NOMO-1 treated with dmso at 0.1 percent for 144 hours (cell line): ENCODE measurements at regions not wholly inside any gene's neighbourhood (a gene's known extent, or its start where the extent isn't known, plus 50 kb on each side); places are given as distances from the start of the nearest gene placed in this dataset.

ENCODE experiments used
- DNase-seq: peaks from one replicate; lab custom pipeline; 2025; ENCODE audit not compliant: unreplicated experiment; lab: John Stamatoyannopoulos, UW

DNA sequence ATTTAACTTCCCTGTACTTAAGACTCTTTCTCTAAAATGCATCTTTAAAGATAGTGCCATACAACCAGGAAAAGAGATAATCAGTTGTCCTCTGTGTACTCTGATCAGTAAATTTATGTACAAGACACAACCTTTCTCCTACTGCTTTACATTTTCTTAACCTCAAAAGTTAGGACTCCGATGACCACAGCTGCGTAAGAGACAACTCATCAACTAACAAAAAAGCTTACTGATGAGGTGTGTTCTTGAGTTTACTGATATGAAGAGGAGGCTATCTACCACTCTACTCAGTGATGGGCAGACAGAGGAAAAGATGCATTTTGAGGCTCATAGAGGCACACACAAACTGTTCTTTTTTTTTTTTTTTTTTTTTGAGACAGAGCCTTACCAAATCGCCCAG is 71.4 kb upstream of the HIF1A start:
- no peak for DNase-seq

- DNase-seq, result no peak
These were observed 70.1 kb upstream of the HIF1A start for GRCh38 chr14:61625165-61625564.

DNA sequence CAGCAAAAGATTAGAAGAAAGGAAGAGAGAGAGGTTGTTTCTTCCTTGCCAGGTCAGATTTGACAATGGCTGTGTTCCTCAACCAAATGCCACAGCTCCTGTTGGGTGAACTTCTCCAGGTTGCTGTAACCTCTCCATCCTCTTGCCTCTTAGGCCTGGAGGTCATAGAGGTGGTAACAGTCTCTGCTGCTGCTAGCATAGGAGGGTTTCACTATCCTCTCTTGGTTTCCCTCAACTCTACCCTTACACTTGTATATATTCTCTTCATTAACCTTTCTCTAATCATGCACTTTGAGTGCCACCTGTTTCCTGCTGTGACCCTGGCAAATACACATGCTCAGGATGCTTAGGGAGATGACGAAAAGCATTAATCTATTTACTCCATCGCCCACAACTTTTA is 67.7 kb upstream of the HIF1A start:
- DNase-seq, result no peak

- no peak for DNase-seq
These were observed 67.1 kb upstream of the HIF1A start for GRCh38 chr14:61628016-61628725.

- no peak for DNase-seq
These were observed 64.8 kb upstream of the HIF1A start for GRCh38 chr14:61630399-61631044.

DNA sequence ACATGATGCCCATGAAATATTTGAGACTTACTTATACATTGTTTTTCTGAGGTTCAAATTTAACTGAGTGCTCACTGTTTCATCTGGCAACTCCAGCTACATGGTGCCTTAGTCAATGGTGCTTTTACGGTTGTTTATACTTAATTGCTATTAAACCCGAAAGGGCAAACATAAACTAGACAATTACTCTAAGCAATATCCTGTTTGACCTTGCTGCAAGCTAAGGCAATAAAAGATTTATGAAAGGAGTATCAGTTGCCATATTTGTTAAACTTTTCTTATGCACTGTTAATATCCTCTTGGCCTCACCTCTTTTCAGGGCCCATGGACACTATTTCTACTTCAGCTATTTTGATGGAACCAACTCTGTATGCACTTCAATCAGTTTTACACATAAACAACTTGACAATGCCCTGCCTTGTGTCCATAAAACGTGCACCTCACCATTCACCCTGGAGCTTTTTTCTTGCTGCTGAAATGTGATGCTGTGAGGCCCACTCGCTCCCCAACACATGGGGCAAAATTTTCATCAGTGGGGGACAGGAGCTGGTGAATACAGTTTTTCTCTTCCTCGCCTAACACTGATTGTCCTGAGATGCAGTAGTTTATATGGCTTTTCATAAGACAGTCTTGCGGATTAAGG is 64.1 kb upstream of the HIF1A start:
- no peak for DNase-seq

DNA sequence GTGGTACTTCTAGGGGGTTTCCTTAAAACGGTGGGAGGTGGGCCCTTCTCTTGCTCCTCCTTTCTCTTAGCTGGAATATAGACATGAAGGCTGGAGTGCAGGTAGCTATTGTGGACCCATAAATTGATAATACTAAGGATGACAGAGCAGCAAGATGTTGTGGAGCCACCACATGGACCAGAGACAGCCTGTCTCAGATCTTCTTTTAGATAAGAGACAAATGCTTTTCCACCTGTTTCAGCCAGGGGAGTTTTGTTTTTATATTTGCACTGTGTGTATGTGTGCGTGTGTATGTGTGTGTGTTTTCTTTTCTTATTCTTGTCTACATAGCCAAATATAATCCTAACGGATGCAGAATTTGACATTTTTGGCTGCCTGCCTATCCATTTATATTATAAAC is 62.9 kb upstream of the HIF1A start:
- no peak for DNase-seq

- DNase-seq, result no peak
These were observed 62.5 kb upstream of the HIF1A start for GRCh38 chr14:61632807-61633206.

- no peak for DNase-seq
These were observed 59.0 kb upstream of the HIF1A start for GRCh38 chr14:61636291-61636690.

GRCh38 chr14:61636779-61637178 is 58.5 kb upstream of the HIF1A start:
- DNase-seq, result peak; percentile 45

DNA sequence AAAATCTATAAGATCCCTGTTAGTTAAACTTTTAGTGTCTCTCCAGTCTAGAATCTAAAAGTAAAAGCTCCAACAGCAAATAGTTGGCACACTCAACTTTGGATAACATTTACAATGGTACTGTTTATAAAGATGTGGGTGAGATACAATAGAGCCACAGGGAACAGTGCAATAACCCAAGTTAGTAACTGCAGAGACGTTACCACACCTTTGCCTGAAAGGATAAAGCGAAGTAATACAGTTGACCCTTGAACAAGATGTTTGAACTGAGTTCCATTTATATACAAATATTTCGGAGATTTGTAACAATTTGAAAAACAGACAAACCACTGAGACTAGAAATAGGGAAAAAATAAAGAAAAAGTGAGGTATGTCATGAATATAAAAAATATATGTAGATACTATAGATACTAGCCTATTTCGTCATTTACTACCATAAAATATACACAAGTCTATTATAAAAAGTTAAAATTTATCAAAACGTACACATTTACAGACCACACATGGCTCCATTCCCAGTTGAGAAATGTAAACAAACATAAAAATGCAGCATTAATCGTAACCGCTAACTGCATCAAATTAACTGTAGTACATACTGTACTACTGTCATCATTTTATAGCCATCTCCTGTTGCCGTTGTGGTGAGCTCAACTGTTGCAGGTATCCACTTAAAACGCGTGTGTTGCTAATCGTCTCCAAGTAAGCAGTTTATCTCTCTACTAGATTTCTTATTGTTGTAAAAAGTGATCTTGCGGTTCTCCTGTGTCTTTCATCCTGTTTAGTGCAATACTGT is 56.5 kb upstream of the HIF1A start:
- DNase-seq, result no peak

- no peak for DNase-seq
These were observed 54.9 kb upstream of the HIF1A start for GRCh38 chr14:61640158-61641136.

- DNase-seq, result no peak
These were observed 53.2 kb upstream of the HIF1A start for GRCh38 chr14:61641914-61642613.

DNA sequence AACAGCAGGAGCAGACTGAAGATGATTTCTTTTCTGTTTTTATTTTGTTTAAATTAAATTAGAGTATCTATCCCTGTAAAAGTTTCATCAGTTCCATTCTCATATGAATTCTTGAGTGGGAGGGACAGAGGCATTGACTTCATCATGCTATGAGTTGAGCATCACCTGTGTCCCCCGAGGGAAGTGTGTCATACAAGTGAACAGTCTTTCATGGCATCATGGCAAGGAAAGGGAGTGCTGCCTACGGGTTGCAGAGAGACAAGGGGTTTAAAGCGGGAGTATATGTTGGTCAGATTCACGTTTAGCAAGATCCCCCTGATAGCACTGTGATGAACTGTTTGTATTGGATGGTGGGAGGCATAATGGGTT is 52.7 kb upstream of the HIF1A start:
- no peak for DNase-seq

DNA sequence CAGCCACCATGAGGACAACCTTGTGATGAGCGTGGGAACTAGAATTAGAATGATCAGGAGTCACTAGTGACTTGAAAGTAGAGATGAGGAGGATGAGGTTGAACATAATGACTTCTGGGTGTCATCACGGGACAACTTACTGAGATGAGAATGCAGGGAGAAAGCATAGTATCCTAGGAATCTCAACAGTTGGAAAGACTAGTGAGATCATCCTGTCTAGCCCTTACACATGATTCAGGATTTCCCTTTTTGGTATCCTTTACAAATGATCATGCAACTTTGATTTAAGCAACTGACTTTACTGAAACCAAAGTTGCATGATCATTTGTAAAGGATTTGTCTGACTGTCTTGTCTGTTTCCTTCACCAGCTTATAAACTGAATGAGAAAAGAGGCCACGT is 51.8 kb upstream of the HIF1A start:
- no peak for DNase-seq

- no peak for DNase-seq
These were observed 51.1 kb upstream of the HIF1A start for GRCh38 chr14:61644175-61644574.

GRCh38 chr14:61644834-61645233 is 50.5 kb upstream of the HIF1A start:
- no peak for DNase-seq

DNA sequence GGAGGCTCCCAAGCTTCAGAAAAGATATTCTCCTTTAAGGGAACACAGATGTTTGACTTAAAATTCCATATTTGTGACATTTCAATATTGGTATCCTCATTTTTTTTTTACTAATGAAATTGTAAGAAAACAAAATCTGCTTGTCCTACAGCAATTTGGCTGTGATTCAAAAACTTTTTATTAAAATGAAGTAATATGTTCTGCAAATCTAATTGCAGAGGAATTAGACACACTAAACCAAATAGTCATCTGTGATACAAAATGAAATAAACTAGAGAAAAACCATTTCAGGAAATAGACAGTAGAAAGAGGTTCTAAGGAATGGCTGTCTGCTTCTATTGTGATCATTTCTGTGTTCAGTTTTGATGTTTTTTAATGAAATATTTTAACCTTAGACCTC is 50.1 kb upstream of the HIF1A start:
- no peak for DNase-seq
